Prostate gland (tissue), 2 donors: ENCODE measurements at regions not wholly inside any gene's neighbourhood (a gene's known extent, or its start where the extent isn't known, plus 50 kb on each side); places are given as distances from the start of the nearest gene placed in this dataset.

Experiments used
- DNase-seq: peaks from one replicate; pipeline ENCODE4 v3.0.0-alpha.2; 2019; ENCODE audit warnings: low spot score
- H3K27ac ChIP-seq, 2 donors: fragments of 200-600 bp; sonication (generic); 2 replicates each; pipeline ENCODE4 v1.5.1; 2017 to 2019
- H3K27me3 ChIP-seq: fragments of 200-600 bp; sonication (generic); replicated peaks from 2 replicates; pipeline ENCODE4 v1.5.1; 2019; ENCODE audit not compliant: insufficient read depth
- H3K36me3 ChIP-seq, 2 donors: fragments of 200-600 bp; sonication (generic); 1 replicate in 1 of 2; 2 replicates in 1 of 2; pipeline versions ENCODE4 v1.5.1 to v1.8.1; 2017 to 2019
- H3K4me1 ChIP-seq: fragments of 200-600 bp; sonication (generic); replicated peaks from 2 replicates; pipeline ENCODE4 v1.5.1; 2019
- H3K4me3 ChIP-seq, 2 donors: fragments of 200-600 bp; sonication (generic); 2 replicates each; pipeline ENCODE4 v1.5.1; 2017 to 2019
- H3K9me3 ChIP-seq: fragments of 200-600 bp; sonication (generic); 2 replicates; pipeline ENCODE4 v1.5.1; 2017
- POLR2A ChIP-seq: fragments of 450-650 bp; IDR thresholded peaks from one replicate; pipeline ENCODE4 v1.6.1; 2016; ENCODE audit warnings: antibody characterized with exemption, mild to moderate bottlenecking
- POLR2AphosphoS5 ChIP-seq: sonication (generic); formaldehyde crosslinking; IDR thresholded peaks from one replicate; pipeline ENCODE4 v1.6.1; 2017; ENCODE audit warnings: antibody characterized with exemption
- WGBS: methylation state at CpG from one replicate; pipeline ENCODE4 v1.1.5; 2018; 5-methylcytosine and 5-hydroxymethylcytosine counted together
- intact Hi-C: fragments of 100-400 bp; cut with DNase I; formaldehyde crosslinking; loops from one replicate; pipeline ENCODE4 v1.14.2; 2022
- TF ChIP-seq, protein P1 (sequence below), 4 experiments: fragments of 200-600 bp in 2 of 4; fragments of 450-650 bp in 2 of 4; sonication (generic) in 2 of 4; IDR thresholded peaks; 1 replicate in 3 of 4; 2 replicates in 1 of 4; pipeline ENCODE4 v1.5.1; 2016 to 2019; ENCODE audit warnings: antibody characterized with exemption in 4 of 4, mild to moderate bottlenecking in 2 of 4, moderate library complexity in 2 of 4

DNA sequence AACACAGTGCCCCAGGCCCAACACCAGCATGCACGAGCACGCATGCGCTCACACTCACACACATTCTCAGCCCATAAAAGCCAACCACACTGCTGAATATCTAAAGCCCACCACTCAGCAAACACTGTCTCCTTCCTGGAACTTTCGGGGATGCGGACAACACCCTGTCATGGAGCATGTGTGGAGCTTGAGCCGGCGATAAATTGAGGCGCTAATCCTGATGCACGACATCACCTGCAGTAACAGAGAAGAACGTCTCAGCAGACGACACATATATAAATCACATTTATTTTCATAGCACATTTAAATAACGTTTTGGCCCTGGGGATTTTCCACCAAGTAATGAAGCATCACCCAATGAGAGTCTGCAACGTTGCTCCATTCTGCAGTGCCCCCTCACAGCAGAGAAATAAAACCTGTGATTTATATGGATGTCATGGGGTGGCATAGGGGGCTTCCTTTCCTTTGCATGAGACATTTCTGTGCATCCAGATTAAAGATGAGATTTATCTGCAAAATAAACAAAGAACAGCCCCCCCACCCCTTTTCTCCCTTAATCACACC lies 267.7 kb upstream of the NFE2L3 start:
- TF ChIP-seq POLR2AphosphoS5 (no peak), POLR2A (no peak)
- TF ChIP-seq, protein P1, sequence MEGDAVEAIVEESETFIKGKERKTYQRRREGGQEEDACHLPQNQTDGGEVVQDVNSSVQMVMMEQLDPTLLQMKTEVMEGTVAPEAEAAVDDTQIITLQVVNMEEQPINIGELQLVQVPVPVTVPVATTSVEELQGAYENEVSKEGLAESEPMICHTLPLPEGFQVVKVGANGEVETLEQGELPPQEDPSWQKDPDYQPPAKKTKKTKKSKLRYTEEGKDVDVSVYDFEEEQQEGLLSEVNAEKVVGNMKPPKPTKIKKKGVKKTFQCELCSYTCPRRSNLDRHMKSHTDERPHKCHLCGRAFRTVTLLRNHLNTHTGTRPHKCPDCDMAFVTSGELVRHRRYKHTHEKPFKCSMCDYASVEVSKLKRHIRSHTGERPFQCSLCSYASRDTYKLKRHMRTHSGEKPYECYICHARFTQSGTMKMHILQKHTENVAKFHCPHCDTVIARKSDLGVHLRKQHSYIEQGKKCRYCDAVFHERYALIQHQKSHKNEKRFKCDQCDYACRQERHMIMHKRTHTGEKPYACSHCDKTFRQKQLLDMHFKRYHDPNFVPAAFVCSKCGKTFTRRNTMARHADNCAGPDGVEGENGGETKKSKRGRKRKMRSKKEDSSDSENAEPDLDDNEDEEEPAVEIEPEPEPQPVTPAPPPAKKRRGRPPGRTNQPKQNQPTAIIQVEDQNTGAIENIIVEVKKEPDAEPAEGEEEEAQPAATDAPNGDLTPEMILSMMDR (IDR thresholded peaks at IDR 0.05) = no peak
- Histone ChIP-seq H3K4me3 (no peak overlapping the region), H3K9me3 (no peaks in the 10 kb centered on the region), H3K36me3 (no peaks in the 10 kb centered on the region), H3K27me3 (no peaks in the 10 kb centered on the region), H3K27ac (no peak overlapping the region), H3K4me1 (no peaks in the 10 kb centered on the region)
- DNase-seq = no peak
- 78% methylated on average over 13 of the region's 13 CpGs for WGBS
- intact Hi-C loops = no loop called here

DNA sequence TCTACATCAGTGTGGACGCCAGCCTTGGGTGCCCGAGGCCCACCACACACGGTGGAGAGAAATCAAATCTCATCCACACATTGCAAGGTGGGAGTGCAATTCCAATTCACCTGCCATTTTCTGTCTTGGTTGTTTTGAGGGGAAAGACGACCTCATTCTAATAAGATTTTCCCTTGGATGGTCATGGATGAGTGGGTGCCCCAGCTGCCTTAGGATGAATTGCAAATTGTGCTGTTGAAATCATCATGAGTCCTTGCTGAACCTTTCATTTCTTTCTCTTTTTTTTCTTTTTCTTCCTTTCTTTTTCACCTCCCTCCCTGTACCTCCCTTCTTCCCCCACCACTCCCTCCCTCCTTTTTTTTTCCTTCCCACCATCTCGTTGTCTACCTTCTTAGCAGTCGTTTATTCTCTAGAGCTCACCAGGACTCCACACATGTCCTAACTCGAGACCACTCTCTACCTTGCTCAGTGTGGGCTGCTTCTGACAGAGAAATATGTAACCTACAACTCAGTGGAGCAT lies 266.9 kb upstream of the NFE2L3 start:
- H3K9me3 ChIP-seq = no peaks in the 10 kb centered on the region
- H3K4me3 ChIP-seq = no peak overlapping the region
- no peaks in the 10 kb centered on the region for H3K4me1 ChIP-seq
- no peak overlapping the region for H3K27ac ChIP-seq
- no peaks in the 10 kb centered on the region for H3K27me3 ChIP-seq
- DNase-seq = no peak
- TF ChIP-seq POLR2A (no peak), POLR2AphosphoS5 (no peak)
- TF ChIP-seq, protein P1 (IDR thresholded peaks at IDR 0.05) = no peak
- WGBS = 82% methylated on average over 7 of the region's 7 CpGs
- no peaks in the 10 kb centered on the region for H3K36me3 ChIP-seq
- intact Hi-C loops = no loop called here

DNA sequence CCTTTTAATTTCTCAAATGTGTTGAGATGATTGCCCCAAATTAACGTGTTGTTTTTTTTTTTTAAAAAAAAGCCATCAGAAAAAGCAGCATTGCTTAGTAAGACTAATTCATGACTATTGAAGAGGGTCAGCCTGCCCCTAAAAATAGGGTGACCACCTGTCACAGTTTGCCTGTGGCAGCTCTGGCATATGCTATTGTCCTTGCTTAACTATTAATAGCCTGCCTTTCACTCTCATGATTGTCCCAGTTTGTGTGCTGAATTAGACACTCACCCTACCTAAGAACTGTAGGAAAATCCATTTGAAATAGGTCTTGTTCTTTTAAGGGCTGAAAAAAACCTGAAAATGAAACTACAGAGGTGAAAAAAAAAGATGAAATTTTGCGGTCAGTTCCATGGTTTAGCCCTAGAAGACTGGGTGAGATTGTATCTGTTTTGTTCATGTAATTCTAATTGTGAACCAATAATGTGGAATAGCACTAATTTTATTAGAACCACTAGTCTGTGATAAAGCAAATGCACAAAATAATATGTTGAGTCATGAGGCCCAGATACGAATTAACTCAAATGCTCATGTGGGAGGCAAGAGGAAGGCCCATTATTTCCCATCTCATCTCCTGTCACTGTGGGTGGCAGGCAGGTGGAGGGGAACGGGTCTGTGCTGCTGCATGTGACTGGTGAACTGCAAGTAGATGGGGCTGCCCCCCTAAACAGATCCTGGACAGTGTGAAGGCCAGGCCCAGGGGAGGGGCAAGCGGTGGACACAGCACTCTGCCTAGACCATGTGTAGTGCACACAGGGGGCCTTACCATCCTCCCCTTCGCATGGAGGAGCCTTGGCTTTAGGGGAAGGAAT lies 265.4 kb upstream of the NFE2L3 start:
- H3K4me3 ChIP-seq = no peak overlapping the region
- WGBS = 76% methylated on average over 6 of the region's 6 CpGs
- H3K36me3 ChIP-seq = no peaks in the 10 kb centered on the region
- H3K9me3 ChIP-seq = no peaks in the 10 kb centered on the region
- no peaks in the 10 kb centered on the region for H3K27me3 ChIP-seq
- DNase-seq = no peak
- intact Hi-C loops = no loop called here
- H3K4me1 ChIP-seq = no peaks in the 10 kb centered on the region
- H3K27ac ChIP-seq = no peak overlapping the region
- TF ChIP-seq, protein P1 (IDR thresholded peaks at IDR 0.05) = no peak
- TF ChIP-seq POLR2AphosphoS5 (no peak), POLR2A (no peak)

DNA sequence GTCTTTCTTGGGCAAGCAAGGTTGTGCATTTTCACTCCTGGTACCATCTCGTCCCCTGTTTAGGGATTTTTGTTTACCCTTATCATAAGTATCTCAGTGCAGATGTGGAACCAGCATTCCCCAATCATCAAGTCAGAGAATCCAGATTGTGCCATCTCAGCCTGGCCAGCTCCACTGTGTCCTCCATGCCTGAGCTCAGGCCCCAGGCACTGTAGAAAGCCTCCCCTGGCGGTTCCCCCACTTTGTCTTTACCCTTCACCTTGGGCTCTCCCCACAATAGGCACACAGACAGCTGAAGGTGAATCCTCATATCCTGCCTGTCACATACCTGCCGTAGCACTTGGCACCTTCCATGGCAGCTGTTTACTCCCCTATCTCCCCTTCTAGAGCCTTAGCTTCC lies 264.7 kb upstream of the NFE2L3 start:
- H3K4me3 ChIP-seq = no peak overlapping the region
- H3K36me3 ChIP-seq = no peaks in the 10 kb centered on the region
- intact Hi-C loops = no loop called here
- no peak for DNase-seq
- WGBS = 67% methylated on average over 3 of the region's 3 CpGs
- TF ChIP-seq, protein P1 (IDR thresholded peaks at IDR 0.05) = no peak
- no peak for TF ChIP-seq POLR2AphosphoS5
- TF ChIP-seq POLR2A = no peak
- no peaks in the 10 kb centered on the region for H3K27me3 ChIP-seq
- no peaks in the 10 kb centered on the region for H3K9me3 ChIP-seq
- no peaks in the 10 kb centered on the region for H3K4me1 ChIP-seq
- no peak overlapping the region for H3K27ac ChIP-seq
